ENCODE measurements at regions not wholly inside any gene's neighbourhood (a gene's known extent, or its start where the extent isn't known, plus 50 kb on each side); places are given as distances from the start of the nearest gene placed in this dataset.
A peak's percentile ranks its signal among the peaks of the same experiment; 100 is the strongest.
"Not testable (repeated sequence)": the region's sequence is repeated elsewhere in the genome, so short reads cannot be mapped to it uniquely, and the experiment has no call there.

- DNase-seq: no peak
Measured at GRCh38 chr17:12195418-12195817, 174.7 kb downstream of the MAP2K4 start.

GRCh38 chr17:12201294-12201880 is 180.7 kb downstream of the MAP2K4 start:
- DNase-seq: no peak

DNA sequence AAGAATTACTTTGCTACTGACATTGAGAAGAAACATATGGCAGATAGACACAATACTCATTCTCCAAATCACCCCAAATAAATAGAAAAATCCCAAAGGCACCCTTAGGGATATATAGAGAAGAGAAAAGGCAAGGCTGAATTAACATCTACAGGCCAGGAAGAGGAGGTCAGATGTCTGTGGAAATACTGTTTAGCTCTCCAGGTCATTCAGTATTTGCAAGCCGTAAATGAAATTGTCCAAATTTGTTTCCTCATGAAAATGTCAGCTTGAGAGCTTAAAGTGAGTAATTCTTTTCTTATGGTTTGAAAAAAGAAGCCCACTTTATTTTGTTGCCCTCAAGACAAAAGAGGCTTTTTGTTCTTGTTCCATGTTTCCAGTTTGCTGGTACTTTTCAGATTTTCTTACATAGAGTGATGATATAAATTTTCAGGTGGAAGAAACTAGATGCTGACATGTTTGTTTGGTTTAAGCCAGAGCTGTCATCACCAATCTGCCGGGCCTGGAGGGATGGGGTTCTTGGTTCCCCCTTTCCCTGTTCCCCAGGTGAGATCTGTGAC is 189.0 kb downstream of the MAP2K4 start:
- no peak for DNase-seq

DNA sequence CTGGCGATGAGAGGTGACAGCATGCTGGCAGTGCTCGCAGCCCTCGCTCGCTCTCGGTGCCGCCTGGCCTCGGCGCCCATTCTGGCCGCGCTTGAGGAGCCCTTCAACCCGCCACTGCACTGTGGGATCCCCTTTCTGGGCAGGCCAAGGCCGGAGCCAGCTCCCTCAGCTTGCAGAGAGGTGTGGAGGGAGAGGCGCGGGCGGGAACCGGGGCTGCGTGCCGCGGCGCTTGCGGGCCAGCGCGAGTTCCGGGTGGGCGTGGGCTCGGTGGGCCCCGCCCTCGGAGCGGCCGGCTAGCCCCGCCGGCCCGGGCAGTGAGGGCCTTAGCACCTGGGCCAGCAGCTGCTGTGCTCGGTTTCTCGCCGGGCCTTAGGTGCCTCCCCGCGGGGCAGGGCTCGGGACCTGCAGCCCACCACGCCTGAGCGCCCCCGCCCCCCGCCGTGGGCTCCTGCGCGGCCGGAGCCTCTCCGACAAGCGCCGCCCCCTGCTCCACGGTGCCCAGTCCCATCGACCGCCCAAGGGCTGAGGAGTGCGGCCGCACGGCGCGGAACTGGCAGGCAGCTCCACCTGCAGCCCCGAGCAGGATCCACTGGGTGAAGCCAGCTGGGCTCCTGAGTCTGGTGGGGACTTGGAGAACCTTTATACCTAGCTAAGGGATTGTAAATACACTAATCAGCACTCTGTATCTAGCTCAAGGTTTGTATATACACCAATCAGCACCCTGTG is 200.2 kb downstream of the MAP2K4 start:
- DNase-seq: not testable (repeated sequence)

DNA sequence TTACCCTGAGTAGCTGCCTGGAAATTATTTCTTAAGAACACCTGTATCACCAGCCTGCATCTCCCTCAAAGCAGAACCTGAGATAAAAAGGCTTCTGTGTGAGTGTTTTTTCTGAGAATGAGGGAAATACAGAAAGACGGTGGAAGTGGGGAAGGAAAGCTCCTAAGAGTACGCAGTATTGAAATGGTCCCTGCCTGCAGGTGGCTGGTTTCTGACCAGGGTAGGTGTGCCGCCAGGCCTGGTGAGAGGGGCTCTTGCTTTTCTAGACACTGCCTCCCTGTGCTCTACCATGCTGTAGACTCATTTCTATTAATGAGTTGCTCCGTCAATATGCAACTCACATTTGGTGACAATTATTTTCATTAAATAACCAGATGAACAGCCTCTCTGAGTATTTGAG is 201.7 kb downstream of the MAP2K4 start:
- DNase-seq: no peak

- no peak for DNase-seq
Measured at GRCh38 chr17:12227547-12227946, 206.9 kb downstream of the MAP2K4 start.

DNA sequence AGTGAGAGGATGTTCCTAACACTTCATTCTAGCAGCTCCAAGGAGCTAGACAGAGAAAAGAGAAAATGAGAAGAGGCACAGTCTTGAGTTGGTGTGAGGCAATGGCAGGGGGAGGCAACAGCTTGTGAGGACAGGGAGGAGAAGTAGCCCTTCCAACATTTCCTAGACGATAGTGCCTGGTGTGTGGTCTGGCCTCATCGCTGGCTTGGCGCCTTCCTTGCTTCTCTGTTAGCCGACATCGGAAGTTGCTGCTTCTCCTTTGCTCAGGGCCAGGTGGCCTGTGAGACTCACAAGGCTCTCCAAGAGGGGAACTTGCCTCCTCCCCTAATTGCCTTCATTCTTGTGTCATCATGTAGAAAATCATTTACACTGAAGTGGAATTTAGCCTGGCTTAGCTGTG is 208.7 kb downstream of the MAP2K4 start:
- DNase-seq: no peak

DNA sequence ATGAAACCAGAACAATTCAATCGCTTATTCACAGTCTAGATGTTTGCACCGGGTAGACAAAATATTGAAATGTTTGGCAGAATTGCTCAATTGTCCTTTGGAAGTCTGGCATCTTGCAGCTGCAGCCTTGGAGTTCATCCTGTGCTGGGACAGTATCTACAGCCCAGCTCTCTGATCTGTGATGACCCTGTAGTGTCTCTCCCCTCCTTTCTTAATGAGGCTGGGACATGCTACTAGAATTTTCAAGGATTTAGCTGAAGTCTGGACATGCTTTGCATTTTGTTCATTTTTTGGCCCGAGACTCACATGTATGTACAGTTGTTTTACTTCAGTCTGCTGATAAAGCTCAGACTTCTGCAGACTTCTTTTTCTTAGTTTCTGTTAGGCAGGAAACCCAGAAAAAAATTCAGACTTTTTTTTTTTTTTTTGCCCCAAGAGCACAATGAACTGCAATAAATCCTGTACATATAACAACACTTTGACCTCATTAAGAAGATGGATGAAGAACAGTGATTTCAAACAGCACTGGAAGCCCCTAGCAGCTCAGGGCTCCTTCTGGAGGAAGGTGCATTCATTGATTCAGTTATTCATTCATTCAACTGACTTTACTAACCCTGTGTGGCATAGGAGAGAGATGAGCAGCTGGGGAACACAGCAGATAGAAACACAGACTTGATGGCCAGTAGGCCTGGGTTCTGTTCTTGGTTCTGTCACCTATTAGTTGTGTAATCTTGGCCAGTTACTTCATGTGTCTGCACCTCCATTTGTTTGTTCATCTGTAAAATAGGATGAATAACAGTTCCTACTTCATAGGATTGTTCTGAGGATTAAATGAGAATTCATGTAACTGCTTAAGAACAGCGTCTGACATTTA is 210.0 kb downstream of the MAP2K4 start:
- DNase-seq: no peak

- no peak for DNase-seq
Measured at GRCh38 chr17:12231355-12231682, 210.6 kb downstream of the MAP2K4 start.

- not testable (repeated sequence) for DNase-seq
Measured at GRCh38 chr17:12239021-12239420, 218.3 kb downstream of the MAP2K4 start.

GRCh38 chr17:12242345-12242954 is 221.8 kb downstream of the MAP2K4 start:
- DNase-seq: no peak

- no peak for DNase-seq
Measured at GRCh38 chr17:12247761-12248160, 227.1 kb downstream of the MAP2K4 start.

DNA sequence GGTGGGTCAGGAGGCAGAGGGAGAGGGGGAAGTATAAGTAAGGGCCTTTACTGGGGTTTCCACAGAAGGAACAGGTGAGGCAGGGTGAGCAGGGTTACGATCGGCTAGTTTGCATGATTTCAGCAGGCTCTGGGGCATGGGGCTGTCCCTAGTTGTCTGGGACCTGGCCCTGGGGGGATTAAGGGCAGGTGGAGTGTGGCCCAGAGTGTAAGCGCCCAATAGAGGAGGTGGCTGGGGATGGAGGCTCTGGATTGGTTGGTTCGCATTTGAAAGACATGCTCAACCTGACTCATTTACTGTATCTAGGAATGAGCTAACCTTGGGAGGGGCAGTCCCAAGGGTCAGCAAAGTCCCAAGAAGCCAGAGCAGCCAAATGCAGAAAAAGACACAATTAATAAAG is 230.3 kb downstream of the MAP2K4 start:
- DNase-seq: no peak

DNA sequence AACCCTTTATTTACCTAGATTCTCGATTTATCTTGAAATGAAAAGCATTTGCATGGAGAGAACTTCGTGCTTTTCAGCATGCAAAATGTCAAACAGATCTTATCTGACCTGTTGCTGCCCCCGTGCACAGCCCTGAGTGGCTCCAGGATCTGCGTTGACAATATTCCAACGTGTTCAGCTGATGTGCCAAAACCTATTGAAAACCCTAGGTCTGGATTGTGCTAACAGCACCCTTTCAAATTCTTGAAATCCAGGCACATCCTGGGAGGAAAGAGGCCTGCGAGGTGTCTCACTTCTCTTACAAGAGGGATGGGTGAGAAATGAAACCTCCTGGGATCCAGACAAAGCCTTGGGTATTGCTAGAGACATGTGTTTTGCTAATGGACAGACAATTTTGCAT is 231.8 kb downstream of the MAP2K4 start:
- DNase-seq: no peak

- DNase-seq: no peak
Measured at GRCh38 chr17:12254460-12254859, 233.8 kb downstream of the MAP2K4 start.

DNA sequence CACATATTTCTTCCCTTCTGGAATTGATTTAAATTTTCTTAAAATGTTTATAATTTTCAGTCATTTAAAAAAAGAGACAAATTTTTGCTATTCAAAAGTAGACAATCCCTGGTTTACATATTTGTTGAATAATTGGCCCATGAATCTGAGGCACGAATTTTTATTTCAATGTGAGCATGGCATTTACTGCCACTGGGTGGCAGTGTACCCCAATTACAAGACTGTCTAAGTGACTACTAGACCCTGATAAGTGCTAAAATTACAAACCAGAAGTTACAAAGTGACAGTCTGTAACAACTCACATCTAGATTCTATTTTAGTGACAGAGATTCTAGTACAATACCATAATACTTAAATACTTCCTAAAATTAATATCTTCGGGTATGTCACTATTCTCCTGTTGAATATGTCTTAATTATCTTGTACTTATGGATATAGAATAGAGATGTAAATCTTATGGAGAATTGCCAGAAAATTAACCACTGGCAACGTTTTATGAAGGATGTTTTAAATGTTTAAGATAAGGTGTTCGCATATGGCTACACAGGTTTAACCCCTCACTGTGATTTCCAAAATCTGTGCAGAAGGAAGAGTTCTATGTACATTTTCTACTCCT is 235.8 kb downstream of the MAP2K4 start:
- DNase-seq: peak in 1 of 5 donors; percentile 12

DNA sequence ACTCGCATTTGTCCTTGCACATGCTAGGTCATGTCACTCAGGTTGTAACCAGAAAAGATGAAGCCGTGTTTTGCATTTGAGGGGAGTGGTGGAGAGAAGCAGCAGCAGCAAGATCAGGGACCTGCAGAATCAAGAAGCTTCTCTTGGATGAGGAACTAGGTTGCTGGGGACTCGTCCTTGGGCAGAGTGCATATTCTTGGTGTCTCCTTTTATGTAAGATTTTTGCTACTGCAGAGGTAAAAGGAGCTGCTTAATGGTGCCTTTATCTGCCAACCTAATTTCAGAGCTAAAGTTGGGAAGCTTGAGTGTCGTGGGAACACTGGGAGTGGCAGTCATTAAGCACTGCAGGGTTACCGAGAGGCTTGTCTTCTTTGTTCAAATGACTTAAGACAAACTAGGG is 236.5 kb downstream of the MAP2K4 start:
- no peak for DNase-seq

DNA sequence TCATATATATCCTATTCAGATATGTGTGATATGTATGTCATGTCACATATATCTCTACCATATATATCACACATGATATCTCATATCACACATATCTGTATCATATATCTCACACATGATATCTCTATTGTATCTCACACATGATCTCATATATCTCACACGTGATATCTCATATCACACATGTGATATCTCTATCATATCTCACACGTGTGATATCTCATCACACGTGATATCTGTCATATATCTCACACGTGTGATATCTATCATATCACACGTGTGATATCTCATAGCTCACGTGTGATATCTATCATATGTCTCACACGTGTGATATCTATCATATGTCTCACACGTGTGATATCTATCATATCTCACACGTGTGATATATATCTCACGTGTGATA is 240.7 kb downstream of the MAP2K4 start:
- no peak for DNase-seq

GRCh38 chr17:12269751-12270150 is 249.1 kb downstream of the MAP2K4 start:
- DNase-seq: no peak

DNA sequence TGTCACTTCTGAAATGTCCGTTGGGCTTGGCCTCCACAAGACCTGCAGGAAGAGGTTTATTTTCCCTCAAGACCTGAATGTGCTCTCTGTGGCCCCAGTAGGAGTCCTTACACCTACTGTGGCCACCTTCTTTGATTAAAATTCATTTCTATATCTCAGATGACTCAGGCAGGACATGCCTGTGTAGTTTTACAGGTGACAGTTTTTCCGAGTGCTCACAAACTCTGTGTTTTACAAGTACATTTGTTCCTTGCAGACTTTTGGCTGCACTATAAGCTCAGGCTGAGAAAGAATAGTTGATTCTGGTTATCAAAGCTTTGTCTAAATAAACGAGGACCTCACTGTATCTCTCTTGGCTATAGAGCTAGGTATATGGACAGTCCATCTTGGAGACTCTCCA is 257.1 kb downstream of the MAP2K4 start:
- DNase-seq: no peak

- DNase-seq: no peak
Measured at GRCh38 chr17:12282056-12282455, 261.4 kb downstream of the MAP2K4 start.

- no peak for DNase-seq
Measured at GRCh38 chr17:12287953-12288352, 267.3 kb downstream of the MAP2K4 start.

- DNase-seq: no peak
Measured at GRCh38 chr17:12290207-12290606, 269.5 kb downstream of the MAP2K4 start.
